ENCODE measurements at regions not wholly inside any gene's neighbourhood (a gene's known extent, or its start where the extent isn't known, plus 50 kb on each side); places are given as distances from the start of the nearest gene placed in this dataset.

DNA sequence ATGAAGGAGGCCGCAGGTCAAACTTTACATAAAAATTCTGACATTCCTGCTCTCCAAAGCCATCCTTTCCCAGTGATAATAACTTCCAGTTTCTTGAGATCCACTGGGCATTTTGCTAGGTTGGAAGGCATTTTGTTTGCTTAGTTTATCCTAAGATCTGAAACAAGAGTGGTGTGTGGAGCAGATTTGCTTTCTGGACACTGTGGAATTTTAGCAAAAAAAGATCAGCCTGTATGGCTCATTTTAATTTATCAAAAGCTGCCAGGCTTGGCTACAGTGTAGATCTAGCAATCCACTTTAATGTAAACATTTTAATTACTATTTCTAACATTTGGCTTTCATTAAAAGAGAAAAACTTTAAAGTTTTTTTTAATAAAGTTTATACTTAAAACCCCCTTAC, 124.8 kb downstream of the SAMD9 start:
- Histone ChIP-seq H3K9ac (ENCODE audit: low read length) (no peak overlapping the region), H2AFZ (ENCODE audit: low read length) (no peak overlapping the region), H3K79me2 (ENCODE audit: low read length) (no peaks in the 10 kb centered on the region), H3K36me3 (ENCODE audit: insufficient read depth, low read length) (no peaks in the 10 kb centered on the region), H3K27me3 (ENCODE audit: low read length) (no peaks in the 10 kb centered on the region), H3K9me2 (replicated peaks; ENCODE audit: insufficient read depth, low read length) (no peaks in the 10 kb centered on the region), H4K20me1 (ENCODE audit: insufficient read depth, low read depth, low read length) (no peaks in the 10 kb centered on the region), H3K27ac (ENCODE audit: low read length) (no peak overlapping the region), H3K9me3 (ENCODE audit: low read length) (no peaks in the 10 kb centered on the region), H3K4me2 (ENCODE audit: low read depth, low read length, poor library complexity, severe bottlenecking) (no peak overlapping the region), H3K4me3 (ENCODE audit: low read length) (no peak overlapping the region), H3K4me1 (ENCODE audit: low read length) (no peaks in the 10 kb centered on the region)
- DNase-seq: no peak

DNA sequence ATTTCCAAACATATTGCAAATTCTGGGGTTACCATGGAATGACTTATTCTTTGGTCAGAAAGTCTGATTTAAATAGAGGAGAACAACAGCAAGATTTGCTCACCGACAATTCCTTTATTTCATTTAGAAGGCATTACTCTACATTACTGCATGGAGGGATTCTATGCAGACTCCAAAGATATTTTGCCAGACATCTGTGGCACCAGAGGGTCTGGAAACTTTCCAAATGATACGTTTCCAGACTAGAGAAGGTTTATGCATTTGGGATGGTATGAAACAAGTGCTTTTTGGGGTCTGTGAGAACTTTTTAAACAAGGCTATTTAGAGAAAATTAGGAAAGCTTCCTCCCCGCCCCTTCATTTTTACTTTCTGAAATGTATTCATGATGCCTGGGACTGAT, 125.3 kb downstream of the SAMD9 start:
- no peak overlapping the region for H3K4me2 ChIP-seq (ENCODE audit: low read depth, low read length, poor library complexity, severe bottlenecking)
- DNase-seq: no peak

DNA sequence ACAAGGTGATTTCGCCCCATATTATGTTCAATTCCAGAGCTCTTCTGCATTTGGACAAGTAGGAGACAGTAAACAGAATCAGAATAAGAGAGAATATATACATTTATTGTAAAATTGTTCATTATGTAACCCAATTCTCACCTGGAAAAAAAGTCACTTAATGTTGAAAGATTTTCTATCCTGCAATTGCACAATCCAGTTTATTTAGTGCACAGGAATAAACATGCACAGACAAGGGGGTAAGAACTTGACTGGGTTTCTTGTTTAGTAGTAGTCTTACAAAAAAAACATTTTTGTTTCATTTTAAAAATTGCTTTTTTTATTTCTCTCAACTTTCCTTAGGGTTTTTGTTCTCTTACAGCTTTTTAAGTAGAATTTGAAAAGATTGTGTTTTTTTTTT, 126.6 kb downstream of the SAMD9 start:
- no peaks in the 10 kb centered on the region for H4K20me1 ChIP-seq (ENCODE audit: insufficient read depth, low read depth, low read length)
- H3K9me3 ChIP-seq (ENCODE audit: low read length): no peaks in the 10 kb centered on the region
- H3K36me3 ChIP-seq (ENCODE audit: insufficient read depth, low read length): no peaks in the 10 kb centered on the region
- no peaks in the 10 kb centered on the region for H3K4me1 ChIP-seq (ENCODE audit: low read length)
- H3K27ac ChIP-seq (ENCODE audit: low read length): no peak overlapping the region
- no peak for DNase-seq
- H3K27me3 ChIP-seq (ENCODE audit: low read length): no peaks in the 10 kb centered on the region
- no peak overlapping the region for H3K4me2 ChIP-seq (ENCODE audit: low read depth, low read length, poor library complexity, severe bottlenecking)
- H3K9ac ChIP-seq (ENCODE audit: low read length): no peak overlapping the region
- no peaks in the 10 kb centered on the region for H3K79me2 ChIP-seq (ENCODE audit: low read length)
- no peak overlapping the region for H2AFZ ChIP-seq (ENCODE audit: low read length)
- no peak overlapping the region for H3K4me3 ChIP-seq (ENCODE audit: low read length)
- H3K9me2 ChIP-seq (replicated peaks; ENCODE audit: insufficient read depth, low read length): no peaks in the 10 kb centered on the region

More for the DNA sequence above, 125.3 kb downstream of the SAMD9 start:
- H3K4me1 ChIP-seq (ENCODE audit: low read length): no peaks in the 10 kb centered on the region
- no peaks in the 10 kb centered on the region for H3K27me3 ChIP-seq (ENCODE audit: low read length)
- no peaks in the 10 kb centered on the region for H4K20me1 ChIP-seq (ENCODE audit: insufficient read depth, low read depth, low read length)
- H3K9me3 ChIP-seq (ENCODE audit: low read length): no peaks in the 10 kb centered on the region
- H3K9me2 ChIP-seq (replicated peaks; ENCODE audit: insufficient read depth, low read length): no peaks in the 10 kb centered on the region
- no peak overlapping the region for H3K4me3 ChIP-seq (ENCODE audit: low read length)
- no peaks in the 10 kb centered on the region for H3K36me3 ChIP-seq (ENCODE audit: insufficient read depth, low read length)
- H3K9ac ChIP-seq (ENCODE audit: low read length): no peak overlapping the region
- H3K79me2 ChIP-seq (ENCODE audit: low read length): no peaks in the 10 kb centered on the region
- H2AFZ ChIP-seq (ENCODE audit: low read length): no peak overlapping the region
- no peak overlapping the region for H3K27ac ChIP-seq (ENCODE audit: low read length)

DNA sequence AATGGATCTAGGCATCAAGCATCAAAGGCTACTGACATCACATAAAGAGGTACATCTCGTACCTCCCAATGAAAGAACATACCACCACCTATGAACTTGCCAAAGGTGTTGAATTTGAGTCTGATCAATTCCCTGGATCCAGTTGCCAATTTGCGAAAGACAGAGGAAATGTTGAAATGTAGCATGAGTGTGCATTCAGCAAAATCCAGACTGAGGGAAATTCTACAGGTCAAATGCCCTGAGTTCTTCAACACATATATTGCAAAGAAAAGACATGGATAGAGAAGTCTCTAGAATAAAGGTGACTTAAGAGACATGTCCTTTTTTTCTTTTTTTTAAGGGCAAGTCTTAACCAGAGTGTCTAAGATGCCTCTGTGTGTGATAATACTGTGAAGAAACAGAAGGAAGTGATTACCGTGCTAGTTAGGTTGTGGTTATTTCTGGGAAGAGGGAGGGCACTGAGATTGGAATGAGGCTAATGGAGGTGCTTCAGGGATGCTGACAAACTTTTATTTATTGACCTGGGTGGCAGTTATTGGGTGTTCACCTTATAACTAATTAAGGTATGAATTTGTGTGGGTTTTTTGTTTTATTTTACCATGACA, 128.7 kb downstream of the SAMD9 start:
- no peaks in the 10 kb centered on the region for H3K9me3 ChIP-seq (ENCODE audit: low read length)
- no peaks in the 10 kb centered on the region for H3K79me2 ChIP-seq (ENCODE audit: low read length)
- H3K36me3 ChIP-seq (ENCODE audit: insufficient read depth, low read length): no peaks in the 10 kb centered on the region
- no peak for DNase-seq
- no peak overlapping the region for H3K9ac ChIP-seq (ENCODE audit: low read length)
- H3K4me2 ChIP-seq (ENCODE audit: low read depth, low read length, poor library complexity, severe bottlenecking): no peak overlapping the region
- H3K4me1 ChIP-seq (ENCODE audit: low read length): no peaks in the 10 kb centered on the region
- H3K9me2 ChIP-seq (replicated peaks; ENCODE audit: insufficient read depth, low read length): no peaks in the 10 kb centered on the region
- no peak overlapping the region for H2AFZ ChIP-seq (ENCODE audit: low read length)
- no peak overlapping the region for H3K27ac ChIP-seq (ENCODE audit: low read length)
- no peak overlapping the region for H3K4me3 ChIP-seq (ENCODE audit: low read length)
- H4K20me1 ChIP-seq (ENCODE audit: insufficient read depth, low read depth, low read length): no peaks in the 10 kb centered on the region
- H3K27me3 ChIP-seq (ENCODE audit: low read length): no peaks in the 10 kb centered on the region

DNA sequence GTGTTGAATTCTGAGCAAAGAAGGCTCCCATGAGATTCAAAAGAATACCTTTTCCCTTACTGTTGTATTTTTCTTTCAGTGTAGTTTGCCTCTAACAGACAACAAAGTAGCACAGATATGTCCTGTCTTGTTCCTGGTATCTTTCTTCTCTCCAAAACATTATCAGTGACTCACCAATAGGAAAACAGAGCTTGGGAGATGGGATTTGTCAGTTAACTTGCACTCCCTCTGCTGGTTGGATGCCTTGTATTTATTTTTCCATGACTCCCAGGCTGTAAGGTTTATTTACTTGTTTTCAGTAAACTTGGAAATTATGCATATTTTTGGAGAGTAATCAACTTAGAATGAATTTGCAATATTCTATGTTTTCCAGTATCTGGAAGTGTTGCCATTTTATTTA, 129.7 kb downstream of the SAMD9 start:
- H3K9me3 ChIP-seq (ENCODE audit: low read length): no peaks in the 10 kb centered on the region
- no peaks in the 10 kb centered on the region for H3K79me2 ChIP-seq (ENCODE audit: low read length)
- H3K9ac ChIP-seq (ENCODE audit: low read length): no peak overlapping the region
- H3K9me2 ChIP-seq (replicated peaks; ENCODE audit: insufficient read depth, low read length): no peaks in the 10 kb centered on the region
- H3K36me3 ChIP-seq (ENCODE audit: insufficient read depth, low read length): no peaks in the 10 kb centered on the region
- no peak overlapping the region for H3K4me2 ChIP-seq (ENCODE audit: low read depth, low read length, poor library complexity, severe bottlenecking)
- DNase-seq: no peak
- no peak overlapping the region for H3K27ac ChIP-seq (ENCODE audit: low read length)
- H4K20me1 ChIP-seq (ENCODE audit: insufficient read depth, low read depth, low read length): no peaks in the 10 kb centered on the region
- H3K4me1 ChIP-seq (ENCODE audit: low read length): no peaks in the 10 kb centered on the region
- no peak overlapping the region for H2AFZ ChIP-seq (ENCODE audit: low read length)
- H3K27me3 ChIP-seq (ENCODE audit: low read length): no peaks in the 10 kb centered on the region
- no peak overlapping the region for H3K4me3 ChIP-seq (ENCODE audit: low read length)

DNA sequence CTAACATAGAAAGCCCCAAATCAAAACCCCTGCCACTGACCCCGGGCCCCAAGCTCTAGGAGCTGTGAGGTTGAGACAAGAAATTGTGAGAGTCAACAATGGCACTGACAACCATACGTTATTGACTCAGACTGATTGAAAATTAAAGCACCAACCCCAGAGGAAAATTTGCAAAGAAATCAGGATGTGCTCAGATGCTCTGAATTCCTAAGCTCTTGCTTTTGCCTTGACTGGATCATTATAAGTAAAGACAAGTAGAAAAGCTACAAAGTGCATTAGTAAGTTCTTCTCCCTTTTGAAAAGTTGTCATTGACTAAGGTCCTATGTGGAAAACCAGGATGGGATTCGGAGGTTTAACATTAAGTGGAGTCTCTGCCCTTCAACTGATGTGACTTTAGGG, 130.2 kb downstream of the SAMD9 start:
- H3K4me2 ChIP-seq (ENCODE audit: low read depth, low read length, poor library complexity, severe bottlenecking): no peak overlapping the region
- H3K4me1 ChIP-seq (ENCODE audit: low read length): no peaks in the 10 kb centered on the region
- H3K9me3 ChIP-seq (ENCODE audit: low read length): no peaks in the 10 kb centered on the region
- H3K36me3 ChIP-seq (ENCODE audit: insufficient read depth, low read length): no peaks in the 10 kb centered on the region
- no peaks in the 10 kb centered on the region for H3K79me2 ChIP-seq (ENCODE audit: low read length)
- no peak overlapping the region for H3K9ac ChIP-seq (ENCODE audit: low read length)
- no peak for DNase-seq
- H3K27me3 ChIP-seq (ENCODE audit: low read length): no peaks in the 10 kb centered on the region
- H3K9me2 ChIP-seq (replicated peaks; ENCODE audit: insufficient read depth, low read length): no peaks in the 10 kb centered on the region
- no peaks in the 10 kb centered on the region for H4K20me1 ChIP-seq (ENCODE audit: insufficient read depth, low read depth, low read length)
- no peak overlapping the region for H2AFZ ChIP-seq (ENCODE audit: low read length)
- no peak overlapping the region for H3K4me3 ChIP-seq (ENCODE audit: low read length)
- no peak overlapping the region for H3K27ac ChIP-seq (ENCODE audit: low read length)

DNA sequence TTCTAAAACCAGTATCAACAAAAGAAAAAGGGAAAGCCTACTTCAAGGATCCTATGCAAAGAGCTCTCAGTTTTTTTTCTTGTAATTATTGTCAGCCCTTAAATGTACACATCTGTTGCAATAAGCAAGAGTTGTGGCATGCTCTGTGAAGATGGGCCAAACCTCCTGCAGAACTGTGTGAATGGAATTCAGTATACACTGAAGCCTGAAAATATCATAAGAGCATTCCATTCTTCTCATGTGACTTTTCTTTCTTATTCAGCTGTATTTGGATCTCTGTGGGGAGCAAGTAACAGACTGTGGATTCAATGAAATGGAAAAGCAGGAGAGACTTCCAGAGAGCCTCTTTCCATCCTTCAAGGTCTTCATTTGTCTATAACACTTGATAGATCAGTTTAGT, 130.7 kb downstream of the SAMD9 start:
- H3K27ac ChIP-seq (ENCODE audit: low read length): no peak overlapping the region
- H3K9me2 ChIP-seq (replicated peaks; ENCODE audit: insufficient read depth, low read length): no peaks in the 10 kb centered on the region
- no peaks in the 10 kb centered on the region for H3K27me3 ChIP-seq (ENCODE audit: low read length)
- no peak overlapping the region for H3K4me2 ChIP-seq (ENCODE audit: low read depth, low read length, poor library complexity, severe bottlenecking)
- no peak overlapping the region for H2AFZ ChIP-seq (ENCODE audit: low read length)
- H3K4me1 ChIP-seq (ENCODE audit: low read length): no peaks in the 10 kb centered on the region
- H3K9ac ChIP-seq (ENCODE audit: low read length): no peak overlapping the region
- no peaks in the 10 kb centered on the region for H3K79me2 ChIP-seq (ENCODE audit: low read length)
- DNase-seq: no peak
- no peaks in the 10 kb centered on the region for H4K20me1 ChIP-seq (ENCODE audit: insufficient read depth, low read depth, low read length)
- H3K4me3 ChIP-seq (ENCODE audit: low read length): no peak overlapping the region
- H3K36me3 ChIP-seq (ENCODE audit: insufficient read depth, low read length): no peaks in the 10 kb centered on the region
- no peaks in the 10 kb centered on the region for H3K9me3 ChIP-seq (ENCODE audit: low read length)

DNA sequence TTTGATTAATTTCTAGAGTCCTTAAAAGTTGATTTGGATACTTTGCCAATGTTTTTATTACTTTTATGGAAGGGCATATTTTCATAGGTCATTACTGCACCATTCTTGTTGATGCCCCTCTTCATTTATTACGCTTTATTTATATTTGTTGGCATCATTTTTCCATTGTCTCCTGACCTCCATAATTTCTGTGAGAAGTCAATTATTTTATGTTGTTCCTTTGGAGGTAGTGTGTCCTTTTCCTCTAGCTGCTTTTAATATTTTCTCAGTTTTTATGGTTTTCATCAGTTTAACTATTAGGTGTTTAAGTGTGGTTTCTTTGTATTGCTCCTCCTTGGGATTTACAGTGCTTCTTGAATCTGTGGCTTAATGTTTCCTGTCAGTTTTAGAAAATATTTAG, 134.9 kb downstream of the SAMD9 start:
- no peak overlapping the region for H3K27ac ChIP-seq (ENCODE audit: low read length)
- H3K36me3 ChIP-seq (ENCODE audit: insufficient read depth, low read length): no peaks in the 10 kb centered on the region
- no peak overlapping the region for H3K9ac ChIP-seq (ENCODE audit: low read length)
- H3K9me2 ChIP-seq (replicated peaks; ENCODE audit: insufficient read depth, low read length): no peaks in the 10 kb centered on the region
- no peaks in the 10 kb centered on the region for H3K4me1 ChIP-seq (ENCODE audit: low read length)
- H4K20me1 ChIP-seq (ENCODE audit: insufficient read depth, low read depth, low read length): no peaks in the 10 kb centered on the region
- no peaks in the 10 kb centered on the region for H3K9me3 ChIP-seq (ENCODE audit: low read length)
- no peak overlapping the region for H3K4me2 ChIP-seq (ENCODE audit: low read depth, low read length, poor library complexity, severe bottlenecking)
- H2AFZ ChIP-seq (ENCODE audit: low read length): no peak overlapping the region
- no peaks in the 10 kb centered on the region for H3K27me3 ChIP-seq (ENCODE audit: low read length)
- H3K79me2 ChIP-seq (ENCODE audit: low read length): no peaks in the 10 kb centered on the region
- H3K4me3 ChIP-seq (ENCODE audit: low read length): no peak overlapping the region
- DNase-seq: no peak

DNA sequence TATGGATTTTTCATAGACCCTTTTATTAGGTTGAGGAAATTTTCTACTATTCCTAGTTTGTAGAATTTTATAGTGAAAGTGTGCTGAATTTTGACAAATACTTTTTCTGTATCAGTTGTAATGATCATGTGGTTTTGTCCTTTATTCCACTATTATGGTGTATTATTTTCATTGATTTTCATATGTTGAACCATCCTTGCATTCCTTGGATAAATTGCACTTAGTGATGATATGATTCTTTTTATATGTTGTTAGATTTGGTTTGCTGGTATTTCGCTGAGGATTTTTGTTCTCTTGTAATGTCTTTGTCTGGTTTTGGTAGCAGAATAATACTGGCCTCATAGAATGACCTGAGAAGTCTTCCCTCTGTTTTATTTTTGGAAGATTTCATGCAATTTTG, 140.6 kb upstream of the CDK6 start:
- Histone ChIP-seq H3K36me3 (ENCODE audit: insufficient read depth, low read length) (no peaks in the 10 kb centered on the region), H3K4me2 (ENCODE audit: low read depth, low read length, poor library complexity, severe bottlenecking) (no peak overlapping the region), H3K9ac (ENCODE audit: low read length) (no peak overlapping the region), H2AFZ (ENCODE audit: low read length) (no peak overlapping the region), H3K9me2 (replicated peaks; ENCODE audit: insufficient read depth, low read length) (no peaks in the 10 kb centered on the region), H3K9me3 (ENCODE audit: low read length) (peaks cover 6% of the 10 kb centered on the region), H3K79me2 (ENCODE audit: low read length) (no peaks in the 10 kb centered on the region), H3K4me1 (ENCODE audit: low read length) (no peaks in the 10 kb centered on the region), H3K27me3 (ENCODE audit: low read length) (no peaks in the 10 kb centered on the region), H4K20me1 (ENCODE audit: insufficient read depth, low read depth, low read length) (no peaks in the 10 kb centered on the region), H3K27ac (ENCODE audit: low read length) (no peak overlapping the region), H3K4me3 (ENCODE audit: low read length) (no peak overlapping the region)
- DNase-seq: no peak

Measured in Karpas-422 (cell line).